Mucosa of rectum (tissue), 2 donors: ENCODE measurements at regions not wholly inside any gene's neighbourhood (a gene's known extent, or its start where the extent isn't known, plus 50 kb on each side); places are given as distances from the start of the nearest gene placed in this dataset.
A peak's percentile ranks its signal among the peaks of the same experiment; 100 is the strongest.

Experiments
- H3K27ac ChIP-seq, 2 donors: one replicate each; pipeline ENCODE4 v1.7.0; 2013; ENCODE audit warnings: inconsistent platforms in 2 of 2, low read depth in 2 of 2, low read length in 2 of 2
- H3K27me3 ChIP-seq, 2 donors: one replicate each; pipeline ENCODE4 v1.7.0; 2013; ENCODE audit warnings: low read length in 2 of 2; ENCODE audit not compliant: control insufficient read depth in 2 of 2, insufficient read depth in 2 of 2
- H3K36me3 ChIP-seq, 2 donors: one replicate each; pipeline ENCODE4 v1.7.0; 2013; ENCODE audit warnings: low read length in 2 of 2; ENCODE audit not compliant: control insufficient read depth in 2 of 2, insufficient read depth in 2 of 2
- H3K4me1 ChIP-seq, 2 donors: one replicate each; pipeline ENCODE4 v1.7.0; 2013; ENCODE audit warnings: low read length in 2 of 2, mild to moderate bottlenecking in 1 of 2; ENCODE audit not compliant: control insufficient read depth in 2 of 2, insufficient read depth in 2 of 2
- H3K4me3 ChIP-seq, 2 donors: one replicate each; pipeline ENCODE4 v1.7.0; 2013; ENCODE audit warnings: low read length in 2 of 2
- H3K9ac ChIP-seq, 2 donors: one replicate each; pipeline ENCODE4 v1.7.0; 2013; ENCODE audit warnings: low read length in 2 of 2, low read depth in 1 of 2, mild to moderate bottlenecking in 1 of 2
- H3K9me3 ChIP-seq, 2 donors: one replicate each; pipeline ENCODE4 v1.7.0; 2013; ENCODE audit warnings: low read length in 2 of 2; ENCODE audit not compliant: control insufficient read depth in 2 of 2
- donor health status: healthy.
- donor health status: Normal muscosa, but diverticular disease.

- no peak overlapping the region for H3K27ac ChIP-seq
- H3K27me3 ChIP-seq = no peaks in the 10 kb centered on the region
- H3K36me3 ChIP-seq = no peaks in the 10 kb centered on the region
- no peaks in the 10 kb centered on the region for H3K4me1 ChIP-seq
- no peak overlapping the region for H3K9ac ChIP-seq
- no peak overlapping the region for H3K4me3 ChIP-seq
- no peaks in the 10 kb centered on the region for H3K9me3 ChIP-seq
These were observed 64.4 kb upstream of the HRH1 start for GRCh38 chr3:11089931-11090330.

GRCh38 chr3:11090551-11090950, 63.7 kb upstream of the HRH1 start:
- Histone ChIP-seq H3K9ac (no peak overlapping the region), H3K4me3 (no peak overlapping the region), H3K27ac (no peak overlapping the region), H3K27me3 (no peaks in the 10 kb centered on the region), H3K36me3 (no peaks in the 10 kb centered on the region), H3K9me3 (no peaks in the 10 kb centered on the region), H3K4me1 (no peaks in the 10 kb centered on the region)

GRCh38 chr3:11091088-11091590, 63.2 kb upstream of the HRH1 start:
- no peak overlapping the region for H3K9ac ChIP-seq
- H3K27ac ChIP-seq = no peak overlapping the region
- no peak overlapping the region for H3K4me3 ChIP-seq
- H3K9me3 ChIP-seq = no peaks in the 10 kb centered on the region
- H3K27me3 ChIP-seq = peaks cover 0 to under 1% of the 10 kb centered on the region in 2 donors
- H3K36me3 ChIP-seq = no peaks in the 10 kb centered on the region
- H3K4me1 ChIP-seq = no peaks in the 10 kb centered on the region

GRCh38 chr3:11091791-11092190, 62.5 kb upstream of the HRH1 start:
- Histone ChIP-seq H3K9ac (no peak overlapping the region), H3K36me3 (no peaks in the 10 kb centered on the region), H3K4me1 (peaks cover 0 to under 1% of the 10 kb centered on the region in 2 donors), H3K27me3 (peaks cover 0 to 3% of the 10 kb centered on the region in 2 donors), H3K4me3 (no peak overlapping the region), H3K27ac (no peak overlapping the region), H3K9me3 (no peaks in the 10 kb centered on the region)

- peaks cover 0 to 3% of the 10 kb centered on the region in 2 donors for H3K27me3 ChIP-seq
- no peaks in the 10 kb centered on the region for H3K36me3 ChIP-seq
- peaks cover 0 to 2% of the 10 kb centered on the region in 2 donors for H3K4me1 ChIP-seq
- no peaks in the 10 kb centered on the region for H3K9me3 ChIP-seq
- no peak overlapping the region for H3K9ac ChIP-seq
- no peak overlapping the region for H3K27ac ChIP-seq
- H3K4me3 ChIP-seq = no peak overlapping the region
These were observed 60.4 kb upstream of the HRH1 start for GRCh38 chr3:11093823-11094340.

GRCh38 chr3:11095932-11096265, 58.4 kb upstream of the HRH1 start:
- Histone ChIP-seq H3K4me3 (no peak overlapping the region), H3K27me3 (peaks cover 0 to 3% of the 10 kb centered on the region in 2 donors), H3K9me3 (no peaks in the 10 kb centered on the region), H3K9ac (no peak overlapping the region), H3K4me1 (peaks cover 0 to 2% of the 10 kb centered on the region in 2 donors), H3K27ac (no peak overlapping the region), H3K36me3 (no peaks in the 10 kb centered on the region)

- Histone ChIP-seq H3K27ac (no peak overlapping the region), H3K27me3 (peaks cover 0 to 3% of the 10 kb centered on the region in 2 donors), H3K36me3 (no peaks in the 10 kb centered on the region), H3K4me1 (peaks cover 0 to 2% of the 10 kb centered on the region in 2 donors), H3K4me3 (peak overlapping the region in 1 of 2 donors; percentile 49), H3K9ac (no peak overlapping the region), H3K9me3 (no peaks in the 10 kb centered on the region)
These were observed 57.8 kb upstream of the HRH1 start for GRCh38 chr3:11096266-11097139.

- Histone ChIP-seq H3K36me3 (no peaks in the 10 kb centered on the region), H3K27ac (no peak overlapping the region), H3K4me3 (no peak overlapping the region), H3K27me3 (peaks cover 0 to 3% of the 10 kb centered on the region in 2 donors), H3K4me1 (peaks cover 0 to 2% of the 10 kb centered on the region in 2 donors), H3K9ac (no peak overlapping the region), H3K9me3 (no peaks in the 10 kb centered on the region)
These were observed 55.0 kb upstream of the HRH1 start for GRCh38 chr3:11099306-11099705.
